H9 (cell line): ENCODE measurements at regions not wholly inside any gene's neighbourhood (a gene's known extent, or its start where the extent isn't known, plus 50 kb on each side); places are given as distances from the start of the nearest gene placed in this dataset.

Experiments used
- DNase-seq: peaks from one replicate; pipeline ENCODE4 v3.0.0-alpha.2; 2017
- H2AFZ ChIP-seq: one replicate; pipeline ENCODE4 v1.6.1; 2013; ENCODE audit warnings: mild to moderate bottlenecking, low read length, control low read depth, moderate library complexity
- H2AK5ac ChIP-seq: 2 replicates; pipeline ENCODE4 v1.6.1; 2013; ENCODE audit warnings: low read length, control low read depth, mixed read lengths; ENCODE audit not compliant: insufficient read length
- H2BK120ac ChIP-seq: one replicate; pipeline ENCODE4 v1.6.1; 2013; ENCODE audit warnings: low read depth, mild to moderate bottlenecking, low read length, control low read depth, inconsistent platforms; ENCODE audit not compliant: poor library complexity, severe bottlenecking
- H2BK12ac ChIP-seq: 2 replicates; pipeline ENCODE4 v1.6.1; 2013; ENCODE audit warnings: low read length, control low read depth, mixed read lengths, low read depth; ENCODE audit not compliant: insufficient read length
- H2BK15ac ChIP-seq: 2 replicates; pipeline ENCODE4 v1.6.1; 2013; ENCODE audit warnings: low read depth, low read length, control low read depth
- H2BK20ac ChIP-seq: one replicate; pipeline ENCODE4 v1.6.1; 2013; ENCODE audit warnings: low read depth, mild to moderate bottlenecking, low read length, control low read depth, inconsistent platforms; ENCODE audit not compliant: poor library complexity, severe bottlenecking
- H2BK5ac ChIP-seq: 2 replicates; pipeline ENCODE4 v1.6.1; 2013; ENCODE audit warnings: low read length, control low read depth, mixed read lengths; ENCODE audit not compliant: insufficient read length
- H3K14ac ChIP-seq: 2 replicates; pipeline ENCODE4 v1.6.1; 2013; ENCODE audit warnings: low read length, control low read depth; ENCODE audit not compliant: insufficient read depth
- H3K18ac ChIP-seq: 2 replicates; pipeline ENCODE4 v1.6.1; 2013; ENCODE audit warnings: low read depth, mild to moderate bottlenecking, mixed read lengths, low read length, control low read depth; ENCODE audit not compliant: insufficient read length
- H3K23ac ChIP-seq: 2 replicates; pipeline ENCODE4 v1.6.1; 2013; ENCODE audit warnings: low read length, control low read depth, mixed read lengths, low read depth; ENCODE audit not compliant: insufficient read length
- H3K23me2 ChIP-seq: 2 replicates; pipeline ENCODE4 v1.6.1; 2013; ENCODE audit warnings: low read depth, mild to moderate bottlenecking, mixed read lengths, low read length, control low read depth; ENCODE audit not compliant: insufficient read length, poor library complexity, severe bottlenecking
- H3K27ac ChIP-seq: 2 replicates; pipeline ENCODE4 v1.5.1; 2013; ENCODE audit warnings: low read length, control low read depth, mixed read lengths, low read depth; ENCODE audit not compliant: insufficient read length
- H3K27me3 ChIP-seq: 2 replicates; pipeline ENCODE4 v1.6.1; 2013; ENCODE audit warnings: low read length, control low read depth, inconsistent platforms; ENCODE audit not compliant: insufficient read depth
- H3K4ac ChIP-seq: 2 replicates; pipeline ENCODE4 v1.6.1; 2013; ENCODE audit warnings: low read depth, mild to moderate bottlenecking, control low read depth, inconsistent platforms, low read length, moderate library complexity
- H3K4me1 ChIP-seq: 2 replicates; pipeline ENCODE4 v1.6.1; 2013; ENCODE audit warnings: low read length, control low read depth, inconsistent platforms; ENCODE audit not compliant: insufficient read depth
- H3K4me2 ChIP-seq: 2 replicates; pipeline ENCODE4 v1.6.1; 2013; ENCODE audit warnings: low read length, control low read depth, mixed read lengths; ENCODE audit not compliant: insufficient read length, insufficient read depth
- H3K56ac ChIP-seq: 2 replicates; pipeline ENCODE4 v1.6.1; 2013; ENCODE audit warnings: low read depth, mild to moderate bottlenecking, mixed read lengths, low read length, control low read depth; ENCODE audit not compliant: insufficient read length
- H3K79me1 ChIP-seq: 2 replicates; pipeline ENCODE4 v1.6.1; 2013; ENCODE audit warnings: low read depth, mild to moderate bottlenecking, moderate library complexity, low read length, control low read depth, inconsistent platforms; ENCODE audit not compliant: insufficient read depth, poor library complexity, severe bottlenecking
- H3K79me2 ChIP-seq: 2 replicates; pipeline ENCODE4 v1.6.1; 2013; ENCODE audit warnings: low read length, control low read depth, inconsistent platforms; ENCODE audit not compliant: insufficient read depth
- H3K9ac ChIP-seq: 2 replicates; pipeline ENCODE4 v1.6.1; 2013; ENCODE audit warnings: low read length, control low read depth, mixed read lengths; ENCODE audit not compliant: insufficient read length; ENCODE audit errors: extremely low read depth
- H3K9me3 ChIP-seq: one replicate; pipeline ENCODE4 v1.6.1; 2013; ENCODE audit warnings: low read depth, low read length, inconsistent platforms; ENCODE audit not compliant: control insufficient read depth
- H3T11ph ChIP-seq: one replicate; pipeline ENCODE4 v1.6.1; 2013; ENCODE audit warnings: mild to moderate bottlenecking, low read length, control low read depth, inconsistent platforms
- H4K20me1 ChIP-seq: one replicate; pipeline ENCODE4 v1.6.1; 2013; ENCODE audit not compliant: control insufficient read depth, insufficient read length, insufficient read depth
- H4K5ac ChIP-seq: 2 replicates; pipeline ENCODE4 v1.6.1; 2013; ENCODE audit warnings: low read depth, mild to moderate bottlenecking, mixed read lengths, low read length, control low read depth; ENCODE audit not compliant: insufficient read length
- H4K8ac ChIP-seq: replicated peaks from 2 replicates; pipeline ENCODE4 v1.6.1; 2013; ENCODE audit warnings: low read length, control low read depth, mixed read lengths, low read depth; ENCODE audit not compliant: insufficient read length
- H4K91ac ChIP-seq: 2 replicates; pipeline ENCODE4 v1.6.1; 2013; ENCODE audit warnings: low read depth, mild to moderate bottlenecking, moderate library complexity, mixed read lengths, low read length, control low read depth; ENCODE audit not compliant: insufficient read length
- H3K27ac Mint-ChIP-seq, 3 experiments: 2 replicates in 2 of 3; 3 replicates in 1 of 3; pipeline ENCODE4 v1.8.0; 2020 to 2021; ENCODE audit warnings: mixed read lengths in 3 of 3, mild to moderate bottlenecking in 1 of 3, moderate library complexity in 1 of 3
- H3K27me3 Mint-ChIP-seq: 2 replicates; pipeline ENCODE4 v1.8.0; 2021; ENCODE audit warnings: low read depth, mild to moderate bottlenecking, moderate library complexity, mixed read lengths
- H3K36me3 Mint-ChIP-seq, 3 experiments: 2 replicates in 2 of 3; 3 replicates in 1 of 3; pipeline ENCODE4 v1.8.0; 2020 to 2021; ENCODE audit warnings: low read depth in 3 of 3, mixed read lengths in 3 of 3; ENCODE audit not compliant: insufficient read depth in 1 of 3
- H3K4me1 Mint-ChIP-seq, 2 experiments: 2 replicates each; pipeline ENCODE4 v1.8.0; 2020; ENCODE audit warnings: mixed read lengths in 2 of 2
- H3K4me3 Mint-ChIP-seq, 2 experiments: 2 replicates in 1 of 2; 3 replicates in 1 of 2; pipeline ENCODE4 v1.8.0; 2020 to 2021; ENCODE audit warnings: mild to moderate bottlenecking in 2 of 2, mixed read lengths in 2 of 2, moderate library complexity in 1 of 2
- H3K9me3 Mint-ChIP-seq, 2 experiments: 2 replicates in 1 of 2; 3 replicates in 1 of 2; pipeline ENCODE4 v1.8.0; 2020; ENCODE audit warnings: mild to moderate bottlenecking in 2 of 2, mixed read lengths in 2 of 2, moderate library complexity in 1 of 2
- CTCF ChIP-seq: fragments of 200-600 bp; sonication (generic); conservative IDR thresholded peaks from 3 replicates; pipeline ENCODE4 v1.8.0; 2021; ENCODE audit warnings: antibody characterized with exemption, mild to moderate bottlenecking
- WGBS: extraction: QIAGEN DNeasy Blood & Tissue Kit; methylation state at CpG from one replicate; pipeline ENCODE4 v1.1.7; 2013; ENCODE audit warnings: missing lambda C conversion rate, low lambda C conversion rate, mixed read lengths; ENCODE audit not compliant: insufficient read length; ENCODE audit errors: extremely low coverage; 5-methylcytosine and 5-hydroxymethylcytosine counted together

- no peak for TF ChIP-seq CTCF
- no peaks in the 10 kb centered on the region for H3K9me3 ChIP-seq
- H2BK12ac ChIP-seq, result no peak overlapping the region
- H3K36me3 Mint-ChIP-seq, result no peaks in the 10 kb centered on the region; a peak in 1 of 7 replicates
- H3K23me2 ChIP-seq, result no peaks in the 10 kb centered on the region
- no peak overlapping the region for H4K8ac ChIP-seq
- no peak overlapping the region for H3K23ac ChIP-seq
- no peaks in the 10 kb centered on the region for H4K20me1 ChIP-seq
- no peak overlapping the region for H4K5ac ChIP-seq
- no peak overlapping the region for H3K4me2 ChIP-seq
- H3K9me3 Mint-ChIP-seq, result peaks cover 0 to 3% of the 10 kb centered on the region in 2 experiments; a peak in 3 of 5 replicates
- no peak overlapping the region for H3K4ac ChIP-seq
- H3K79me2 ChIP-seq, result no peaks in the 10 kb centered on the region
- H3K27ac Mint-ChIP-seq, result no peak overlapping the region
- H3K27ac ChIP-seq, result no peak overlapping the region
- no peaks in the 10 kb centered on the region for H3K27me3 Mint-ChIP-seq
- no peak overlapping the region for H4K91ac ChIP-seq
- no peak overlapping the region for H3K14ac ChIP-seq
- H3K56ac ChIP-seq, result no peak overlapping the region
- H3K79me1 ChIP-seq, result no peaks in the 10 kb centered on the region
- peaks cover 5% of the 10 kb centered on the region in 2 experiments for H3K4me1 Mint-ChIP-seq
- H2BK5ac ChIP-seq, result no peak overlapping the region
- DNase-seq, result no peak
- no peak overlapping the region for H3K18ac ChIP-seq
- no peak overlapping the region for H3K4me3 Mint-ChIP-seq
- no peaks in the 10 kb centered on the region for H3K4me1 ChIP-seq
- no peaks in the 10 kb centered on the region for H3K27me3 ChIP-seq
- no peak overlapping the region for H2AFZ ChIP-seq
- H2AK5ac ChIP-seq, result no peak overlapping the region
- H2BK20ac ChIP-seq, result no peak overlapping the region
- H2BK15ac ChIP-seq, result no peak overlapping the region
- WGBS, result no CpG with 5 or more reads among the region's 1 CpG
- H2BK120ac ChIP-seq, result no peak overlapping the region
- no peak overlapping the region for H3T11ph ChIP-seq
- no peak overlapping the region for H3K9ac ChIP-seq
Observed at GRCh38 chr16:79363035-79363434, 237.5 kb downstream of the MAF start.
